WTC11 (cell line): ENCODE measurements at regions not wholly inside any gene's neighbourhood (a gene's known extent, or its start where the extent isn't known, plus 50 kb on each side); places are given as distances from the start of the nearest gene placed in this dataset.

Experiments
- IRF2 ChIP-seq: sonication (generic); formaldehyde crosslinking; IDR thresholded peaks from 2 replicates; pipeline ENCODE4 v1.8.0; 2022; ENCODE audit warnings: low read depth, missing genetic modification reagents, borderline replicate concordance
- JUN ChIP-seq: sonication (generic); formaldehyde crosslinking; IDR thresholded peaks from 2 replicates; pipeline ENCODE4 v1.8.0; 2023; ENCODE audit warnings: mild to moderate bottlenecking, missing genetic modification reagents
- PRRX2 ChIP-seq: fragments of 250-450 bp; sonication (Bioruptor Pico); IDR thresholded peaks from 2 replicates; pipeline ENCODE4 v1.8.0; 2021; ENCODE audit warnings: mild to moderate bottlenecking
- SP1 ChIP-seq: sonication (generic); formaldehyde crosslinking; conservative IDR thresholded peaks from 2 replicates; pipeline ENCODE4 v1.8.1; 2022; ENCODE audit warnings: missing genetic modification reagents
- TCF7 ChIP-seq: sonication (generic); formaldehyde crosslinking; IDR thresholded peaks from 2 replicates; pipeline ENCODE4 v1.8.0; 2022; ENCODE audit warnings: mild to moderate bottlenecking, low read depth, missing genetic modification reagents, moderate library complexity
- TF ChIP-seq, protein P1 (sequence below): sonication (generic); formaldehyde crosslinking; IDR thresholded peaks from 2 replicates; pipeline ENCODE4 v1.8.1; 2023; ENCODE audit warnings: mild to moderate bottlenecking, moderate library complexity, missing genetic modification reagents
- TF ChIP-seq, protein P2 (sequence below): fragments of 200-600 bp; IDR thresholded peaks from 2 replicates; pipeline ENCODE4 v1.8.0; 2022; ENCODE audit warnings: antibody characterized with exemption
- TF ChIP-seq, protein P3 (sequence below): sonication (generic); formaldehyde crosslinking; IDR thresholded peaks from 2 replicates; pipeline ENCODE4 v1.8.1; 2022; ENCODE audit warnings: mild to moderate bottlenecking, moderate library complexity, missing genetic modification reagents
- TF ChIP-seq, protein P4 (sequence below): sonication (generic); formaldehyde crosslinking; IDR thresholded peaks from 2 replicates; pipeline ENCODE4 v1.8.1; 2023; ENCODE audit warnings: mild to moderate bottlenecking, missing genetic modification reagents
- TF ChIP-seq, protein P5 (sequence below): sonication (generic); formaldehyde crosslinking; IDR thresholded peaks from 2 replicates; pipeline ENCODE4 v1.8.0; 2022; ENCODE audit warnings: mild to moderate bottlenecking, missing genetic modification reagents

DNA sequence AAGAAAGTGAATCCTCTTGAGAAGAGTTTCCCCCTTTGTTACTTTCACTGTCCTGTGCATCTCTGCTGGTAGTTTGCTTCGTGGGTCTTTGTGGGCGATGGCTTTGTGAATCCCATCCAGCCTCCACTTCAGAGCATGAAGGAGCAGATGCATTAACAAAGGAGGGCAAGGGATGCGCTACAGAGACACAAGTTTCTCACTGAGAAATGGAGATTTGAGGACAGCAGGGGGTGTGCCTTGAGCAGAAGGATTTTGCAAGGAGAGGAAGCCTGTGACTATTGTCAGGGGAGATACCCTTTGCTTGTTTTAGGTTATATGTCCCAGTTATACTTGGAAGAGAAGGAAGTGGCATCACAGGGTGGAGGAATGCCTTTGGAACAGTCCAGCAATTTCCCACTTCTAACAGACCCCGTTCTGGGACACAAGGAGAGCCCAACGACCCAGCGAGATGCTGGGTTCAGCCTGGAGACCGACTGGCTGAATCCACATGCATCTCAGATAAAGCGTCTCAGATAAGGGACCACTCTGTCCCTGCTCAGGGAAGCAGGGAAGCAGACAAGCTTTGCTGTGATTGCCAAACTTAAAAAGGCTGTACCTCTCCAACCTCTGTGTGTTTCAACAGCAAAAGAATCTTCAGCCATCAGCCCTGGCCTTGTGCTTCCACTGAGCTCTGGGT is 314.6 kb upstream of the GATB start:
- TF ChIP-seq, protein P1, sequence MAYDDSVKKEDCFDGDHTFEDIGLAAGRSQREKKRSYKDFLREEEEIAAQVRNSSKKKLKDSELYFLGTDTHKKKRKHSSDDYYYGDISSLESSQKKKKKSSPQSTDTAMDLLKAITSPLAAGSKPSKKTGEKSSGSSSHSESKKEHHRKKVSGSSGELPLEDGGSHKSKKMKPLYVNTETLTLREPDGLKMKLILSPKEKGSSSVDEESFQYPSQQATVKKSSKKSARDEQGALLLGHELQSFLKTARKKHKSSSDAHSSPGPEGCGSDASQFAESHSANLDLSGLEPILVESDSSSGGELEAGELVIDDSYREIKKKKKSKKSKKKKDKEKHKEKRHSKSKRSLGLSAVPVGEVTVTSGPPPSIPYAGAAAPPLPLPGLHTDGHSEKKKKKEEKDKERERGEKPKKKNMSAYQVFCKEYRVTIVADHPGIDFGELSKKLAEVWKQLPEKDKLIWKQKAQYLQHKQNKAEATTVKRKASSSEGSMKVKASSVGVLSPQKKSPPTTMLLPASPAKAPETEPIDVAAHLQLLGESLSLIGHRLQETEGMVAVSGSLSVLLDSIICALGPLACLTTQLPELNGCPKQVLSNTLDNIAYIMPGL (CRISPR knock-in tag) = no peak
- TF ChIP-seq SP1 (CRISPR knock-in tag) = no peak
- TF ChIP-seq, protein P2, sequence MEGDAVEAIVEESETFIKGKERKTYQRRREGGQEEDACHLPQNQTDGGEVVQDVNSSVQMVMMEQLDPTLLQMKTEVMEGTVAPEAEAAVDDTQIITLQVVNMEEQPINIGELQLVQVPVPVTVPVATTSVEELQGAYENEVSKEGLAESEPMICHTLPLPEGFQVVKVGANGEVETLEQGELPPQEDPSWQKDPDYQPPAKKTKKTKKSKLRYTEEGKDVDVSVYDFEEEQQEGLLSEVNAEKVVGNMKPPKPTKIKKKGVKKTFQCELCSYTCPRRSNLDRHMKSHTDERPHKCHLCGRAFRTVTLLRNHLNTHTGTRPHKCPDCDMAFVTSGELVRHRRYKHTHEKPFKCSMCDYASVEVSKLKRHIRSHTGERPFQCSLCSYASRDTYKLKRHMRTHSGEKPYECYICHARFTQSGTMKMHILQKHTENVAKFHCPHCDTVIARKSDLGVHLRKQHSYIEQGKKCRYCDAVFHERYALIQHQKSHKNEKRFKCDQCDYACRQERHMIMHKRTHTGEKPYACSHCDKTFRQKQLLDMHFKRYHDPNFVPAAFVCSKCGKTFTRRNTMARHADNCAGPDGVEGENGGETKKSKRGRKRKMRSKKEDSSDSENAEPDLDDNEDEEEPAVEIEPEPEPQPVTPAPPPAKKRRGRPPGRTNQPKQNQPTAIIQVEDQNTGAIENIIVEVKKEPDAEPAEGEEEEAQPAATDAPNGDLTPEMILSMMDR = no peak
- TF ChIP-seq JUN (CRISPR knock-in tag) = no peak
- no peak for TF ChIP-seq TCF7 (CRISPR knock-in tag)
- TF ChIP-seq, protein P3, sequence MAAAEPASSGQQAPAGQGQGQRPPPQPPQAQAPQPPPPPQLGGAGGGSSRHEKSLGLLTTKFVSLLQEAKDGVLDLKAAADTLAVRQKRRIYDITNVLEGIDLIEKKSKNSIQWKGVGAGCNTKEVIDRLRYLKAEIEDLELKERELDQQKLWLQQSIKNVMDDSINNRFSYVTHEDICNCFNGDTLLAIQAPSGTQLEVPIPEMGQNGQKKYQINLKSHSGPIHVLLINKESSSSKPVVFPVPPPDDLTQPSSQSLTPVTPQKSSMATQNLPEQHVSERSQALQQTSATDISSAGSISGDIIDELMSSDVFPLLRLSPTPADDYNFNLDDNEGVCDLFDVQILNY (CRISPR knock-in tag) = no peak
- no peak for TF ChIP-seq PRRX2
- TF ChIP-seq, protein P4, sequence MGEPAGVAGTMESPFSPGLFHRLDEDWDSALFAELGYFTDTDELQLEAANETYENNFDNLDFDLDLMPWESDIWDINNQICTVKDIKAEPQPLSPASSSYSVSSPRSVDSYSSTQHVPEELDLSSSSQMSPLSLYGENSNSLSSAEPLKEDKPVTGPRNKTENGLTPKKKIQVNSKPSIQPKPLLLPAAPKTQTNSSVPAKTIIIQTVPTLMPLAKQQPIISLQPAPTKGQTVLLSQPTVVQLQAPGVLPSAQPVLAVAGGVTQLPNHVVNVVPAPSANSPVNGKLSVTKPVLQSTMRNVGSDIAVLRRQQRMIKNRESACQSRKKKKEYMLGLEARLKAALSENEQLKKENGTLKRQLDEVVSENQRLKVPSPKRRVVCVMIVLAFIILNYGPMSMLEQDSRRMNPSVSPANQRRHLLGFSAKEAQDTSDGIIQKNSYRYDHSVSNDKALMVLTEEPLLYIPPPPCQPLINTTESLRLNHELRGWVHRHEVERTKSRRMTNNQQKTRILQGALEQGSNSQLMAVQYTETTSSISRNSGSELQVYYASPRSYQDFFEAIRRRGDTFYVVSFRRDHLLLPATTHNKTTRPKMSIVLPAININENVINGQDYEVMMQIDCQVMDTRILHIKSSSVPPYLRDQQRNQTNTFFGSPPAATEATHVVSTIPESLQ = no peak
- no peak for TF ChIP-seq IRF2 (CRISPR knock-in tag)
- TF ChIP-seq, protein P5, sequence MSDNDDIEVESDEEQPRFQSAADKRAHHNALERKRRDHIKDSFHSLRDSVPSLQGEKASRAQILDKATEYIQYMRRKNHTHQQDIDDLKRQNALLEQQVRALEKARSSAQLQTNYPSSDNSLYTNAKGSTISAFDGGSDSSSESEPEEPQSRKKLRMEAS (CRISPR knock-in tag) = no peak
